SK-N-SH (cell line): ENCODE measurements at regions not wholly inside any gene's neighbourhood (a gene's known extent, or its start where the extent isn't known, plus 50 kb on each side); places are given as distances from the start of the nearest gene placed in this dataset.

ENCODE experiments used
- CTCF ChIP-seq: fragments of 200-600 bp; sonication (generic); IDR thresholded peaks from 2 replicates; pipeline ENCODE4 v1.6.1; 2017; ENCODE audit warnings: antibody characterized with exemption, mild to moderate bottlenecking, moderate library complexity
- FOXM1 ChIP-seq: IDR thresholded peaks from 2 replicates; pipeline ENCODE4 v1.4.0; 2012; ENCODE audit warnings: low read depth, mild to moderate bottlenecking
- GABPA ChIP-seq: IDR thresholded peaks from 2 replicates; pipeline ENCODE4 v1.4.0; 2012; ENCODE audit warnings: low read depth, mild to moderate bottlenecking
- POLR2AphosphoS5 ChIP-seq: IDR thresholded peaks from 2 replicates; pipeline ENCODE4 v1.6.1; 2012; ENCODE audit warnings: low read depth, low read length
- RCOR1 ChIP-seq: fragments of 150-350 bp; IDR thresholded peaks from 2 replicates; pipeline ENCODE4 v1.6.1; 2017; ENCODE audit warnings: antibody characterized with exemption, low read length
- SIN3A ChIP-seq: IDR thresholded peaks from 2 replicates; pipeline ENCODE4 v1.6.1; 2012; ENCODE audit warnings: low read depth, mild to moderate bottlenecking, low read length, moderate library complexity, borderline replicate concordance
- TAF1 ChIP-seq: IDR thresholded peaks from 2 replicates; pipeline ENCODE4 v1.6.1; 2012; ENCODE audit warnings: low read depth, mild to moderate bottlenecking, low read length, moderate library complexity, borderline replicate concordance
- TEAD4 ChIP-seq: IDR thresholded peaks from 2 replicates; pipeline ENCODE4 v1.4.0; 2012; ENCODE audit warnings: mild to moderate bottlenecking, borderline replicate concordance; ENCODE audit not compliant: insufficient read depth

DNA sequence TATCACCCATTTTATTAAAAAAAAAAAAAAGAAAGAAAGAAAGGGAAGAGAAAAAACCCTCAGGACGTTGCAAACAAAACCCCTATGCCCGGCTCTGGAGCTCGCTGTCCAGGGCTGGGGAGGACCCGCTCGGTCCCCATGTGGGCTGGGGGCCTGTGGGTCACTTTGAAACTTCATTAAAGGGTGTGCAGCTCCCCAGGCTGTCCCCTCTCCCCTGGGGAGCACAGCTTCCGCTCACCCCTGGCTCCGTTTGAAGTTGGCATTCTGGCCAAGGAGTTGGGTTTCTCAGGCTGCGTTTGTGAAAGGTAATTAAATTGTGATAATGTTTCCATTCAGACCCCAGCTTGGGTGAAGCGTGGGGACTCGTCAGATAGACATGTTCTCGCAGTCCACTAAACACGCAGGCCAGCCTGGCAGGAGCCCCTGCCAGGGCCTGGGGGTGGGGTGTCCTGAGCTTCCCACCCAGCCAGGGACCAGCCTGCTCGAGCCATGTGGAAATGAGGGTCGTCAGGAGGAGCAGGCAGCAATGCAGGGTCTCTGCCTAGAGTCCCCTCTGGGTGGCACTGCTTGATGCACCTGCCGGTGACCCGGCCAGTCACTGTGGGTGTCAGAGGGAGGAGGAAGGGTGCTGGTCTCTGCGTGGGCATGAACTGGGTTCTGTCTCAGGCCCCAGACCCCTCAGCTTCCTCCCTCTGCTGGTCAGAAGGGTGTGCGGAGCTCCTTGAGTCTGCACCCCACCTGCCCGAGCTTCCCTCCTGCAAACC is 166.2 kb downstream of the INHBB start:
- TF ChIP-seq POLR2AphosphoS5 (no peak), SIN3A (no peak), GABPA (no peak), TEAD4 (no peak), TAF1 (no peak), RCOR1 (no peak), CTCF (no peak), FOXM1 (no peak)
